M059J (cell line): ENCODE measurements at regions not wholly inside any gene's neighbourhood (a gene's known extent, or its start where the extent isn't known, plus 50 kb on each side); places are given as distances from the start of the nearest gene placed in this dataset.

Source experiments
- DNase-seq: peaks from one replicate; pipeline ENCODE4 v3.0.0-alpha.2; 2012; ENCODE audit warnings: low read depth

DNA sequence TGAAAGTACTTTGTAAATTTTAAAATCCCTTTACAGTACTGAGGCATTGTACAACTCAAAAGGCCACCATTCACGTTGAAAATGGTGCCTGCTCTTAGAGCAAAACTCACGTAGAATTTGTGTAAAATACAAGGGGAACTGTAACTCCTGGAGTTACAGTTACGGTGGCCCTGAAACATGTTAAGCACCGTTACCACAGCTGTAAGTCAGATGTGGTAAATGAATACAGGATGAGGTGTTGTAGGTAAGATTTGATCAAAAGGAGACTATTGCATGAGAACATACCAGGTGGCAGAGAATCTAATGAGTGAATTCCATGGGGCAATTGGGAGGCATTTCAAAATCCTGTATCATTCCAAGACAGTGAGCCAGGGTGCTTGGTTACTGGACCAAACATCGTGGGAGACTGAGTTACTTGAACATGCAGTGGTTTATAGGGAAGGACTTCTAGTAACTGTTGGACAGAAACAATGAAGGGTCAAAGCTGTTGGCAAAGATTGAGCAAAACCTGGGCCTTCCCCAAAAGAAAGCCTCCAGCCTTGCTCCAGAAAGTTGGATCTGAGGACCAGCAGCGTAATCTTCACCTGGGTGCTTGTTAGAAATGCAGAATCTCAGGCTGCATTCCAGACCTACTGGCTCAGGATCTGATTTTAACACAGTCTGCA is 535.8 kb upstream of the POU3F3 start:
- DNase-seq = no peak

DNA sequence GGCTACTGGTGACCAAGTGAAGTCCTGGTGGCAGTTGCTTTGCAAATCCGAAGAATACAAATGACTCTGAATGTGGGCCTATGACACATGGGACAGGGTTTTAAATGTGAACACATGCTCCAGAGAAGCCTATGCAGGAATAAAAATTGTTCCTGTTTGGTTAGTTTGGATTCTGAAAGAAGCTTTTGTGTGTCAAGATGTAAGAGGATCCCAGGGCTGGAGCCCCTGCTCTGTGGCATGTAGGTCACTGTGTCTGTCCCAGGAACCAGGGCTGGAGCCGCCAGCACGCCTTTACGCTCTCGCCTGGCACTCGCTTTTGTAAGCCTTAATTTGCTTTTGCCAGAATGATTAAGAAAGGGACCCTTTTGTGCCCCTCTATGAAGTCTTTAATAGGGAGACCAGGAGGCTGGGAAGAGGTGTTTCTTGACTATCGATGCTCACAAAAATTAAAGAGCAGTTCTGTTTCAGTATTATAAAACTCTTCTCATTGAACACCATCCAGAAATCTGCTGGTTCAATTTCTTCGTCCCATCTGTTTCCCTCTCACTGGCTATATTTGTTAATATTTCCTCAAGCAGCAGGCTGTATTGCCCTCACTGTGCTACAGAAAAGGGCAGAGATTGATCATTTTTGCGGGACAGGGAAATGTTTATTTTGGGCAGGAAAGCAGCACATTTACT is 532.7 kb upstream of the POU3F3 start:
- no peak for DNase-seq

- DNase-seq = no peak
Observed at GRCh38 chr2:104321796-104322349, 532.0 kb upstream of the POU3F3 start.

DNA sequence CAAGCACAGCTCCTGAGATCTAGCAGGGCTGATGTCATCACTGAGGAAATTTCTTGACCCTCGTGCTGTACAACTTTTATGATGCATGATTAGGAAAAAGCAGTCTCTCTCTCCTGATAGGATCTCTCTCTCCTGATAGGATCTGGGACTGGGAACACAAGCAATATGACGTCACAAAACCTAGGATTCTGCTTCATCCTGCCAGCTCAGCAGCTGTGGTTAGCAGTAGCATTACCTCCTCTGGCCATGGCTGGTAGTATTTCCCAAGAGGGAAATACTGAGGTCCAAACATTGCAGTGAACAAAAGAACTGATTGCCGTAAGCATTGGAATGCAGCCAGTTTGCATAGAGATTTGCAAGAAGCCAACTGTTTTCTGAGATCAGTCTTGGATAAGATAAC is 521.2 kb upstream of the POU3F3 start:
- peak; percentile 1 for DNase-seq

GRCh38 chr2:104337869-104338268 is 516.0 kb upstream of the POU3F3 start:
- DNase-seq = no peak

DNA sequence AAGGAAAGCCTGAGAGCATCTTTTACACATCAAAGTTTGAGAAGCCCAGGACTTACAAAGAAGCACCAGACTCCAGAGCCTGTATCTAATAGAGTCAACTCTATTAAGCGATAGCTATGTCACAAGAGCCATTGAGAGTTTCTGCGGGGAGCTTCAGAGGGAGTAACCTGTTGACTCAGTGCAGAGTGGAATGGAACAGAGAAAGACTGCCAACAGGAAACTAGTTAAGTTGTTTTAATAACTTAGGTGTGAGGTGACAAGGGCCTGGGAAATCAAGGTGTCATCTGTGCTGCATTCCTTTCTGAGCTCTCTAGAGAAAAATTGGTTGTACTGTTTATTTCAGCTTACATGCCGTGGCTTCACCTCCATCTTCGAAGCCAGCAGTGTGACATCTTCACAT is 513.8 kb upstream of the POU3F3 start:
- DNase-seq = no peak

- no peak for DNase-seq
Observed at GRCh38 chr2:104340879-104341828, 512.8 kb upstream of the POU3F3 start.

DNA sequence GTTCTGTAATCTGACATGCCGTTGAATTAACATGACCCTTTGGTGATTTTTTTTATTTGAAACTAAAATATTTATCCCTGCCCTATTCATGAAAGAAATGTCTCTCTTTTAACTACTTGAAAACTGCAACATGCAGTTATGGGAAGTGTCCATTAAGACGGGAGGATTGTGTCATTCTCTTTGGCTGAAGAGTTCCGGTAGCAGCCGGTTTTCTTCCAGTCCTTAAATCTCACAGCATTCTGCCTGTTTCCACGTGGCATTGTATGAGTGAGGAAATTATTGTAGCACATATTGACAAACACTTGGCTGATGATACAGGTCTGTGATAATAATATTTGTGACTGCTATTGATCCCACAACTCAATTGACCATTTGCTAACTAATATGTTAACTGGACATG is 509.6 kb upstream of the POU3F3 start:
- DNase-seq = no peak

DNA sequence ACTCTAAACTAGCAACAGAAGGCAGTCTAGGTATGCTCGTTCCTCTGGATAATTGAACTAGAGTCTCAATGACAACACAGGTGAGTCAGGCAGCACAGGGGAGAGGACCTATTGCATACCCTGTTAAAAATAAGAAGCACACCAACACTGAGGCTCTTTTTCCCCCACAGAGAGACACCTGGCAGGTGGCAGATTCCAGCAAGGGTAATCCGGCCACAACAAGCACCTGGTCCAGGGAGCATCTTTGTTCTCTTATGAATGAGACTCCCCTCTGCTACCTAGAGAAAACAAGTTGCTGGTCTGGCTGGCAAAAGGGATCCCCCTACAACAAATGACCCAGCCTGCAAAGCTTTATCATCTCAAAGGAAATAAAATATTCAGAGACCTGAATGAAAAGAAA is 508.9 kb upstream of the POU3F3 start:
- no peak for DNase-seq

- no peak for DNase-seq
Observed at GRCh38 chr2:104358122-104358521, 495.8 kb upstream of the POU3F3 start.

- DNase-seq = no peak
Observed at GRCh38 chr2:104361414-104361813, 492.5 kb upstream of the POU3F3 start.

- no peak for DNase-seq
Observed at GRCh38 chr2:104368089-104368488, 485.8 kb upstream of the POU3F3 start.

- DNase-seq = no peak
Observed at GRCh38 chr2:104371087-104371781, 482.7 kb upstream of the POU3F3 start.

DNA sequence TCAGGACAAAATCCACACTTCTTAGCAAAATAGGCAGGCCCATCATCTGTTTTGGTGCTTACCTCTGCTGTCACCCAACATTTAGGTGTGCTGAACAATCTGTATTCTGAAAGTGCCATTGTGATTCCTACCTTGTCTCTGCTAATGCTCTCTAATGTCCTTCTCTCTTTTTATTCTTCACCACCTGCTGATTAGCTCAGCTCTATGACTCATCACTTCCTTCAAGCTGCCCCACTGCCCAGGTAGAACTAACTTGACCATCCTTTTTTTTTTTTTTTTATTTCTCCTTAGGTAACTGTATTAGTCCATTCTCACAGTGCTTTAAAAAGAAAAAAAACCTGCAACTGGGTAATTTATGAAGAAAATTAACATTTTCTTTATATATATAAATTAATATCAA is 478.7 kb upstream of the POU3F3 start:
- DNase-seq = no peak

DNA sequence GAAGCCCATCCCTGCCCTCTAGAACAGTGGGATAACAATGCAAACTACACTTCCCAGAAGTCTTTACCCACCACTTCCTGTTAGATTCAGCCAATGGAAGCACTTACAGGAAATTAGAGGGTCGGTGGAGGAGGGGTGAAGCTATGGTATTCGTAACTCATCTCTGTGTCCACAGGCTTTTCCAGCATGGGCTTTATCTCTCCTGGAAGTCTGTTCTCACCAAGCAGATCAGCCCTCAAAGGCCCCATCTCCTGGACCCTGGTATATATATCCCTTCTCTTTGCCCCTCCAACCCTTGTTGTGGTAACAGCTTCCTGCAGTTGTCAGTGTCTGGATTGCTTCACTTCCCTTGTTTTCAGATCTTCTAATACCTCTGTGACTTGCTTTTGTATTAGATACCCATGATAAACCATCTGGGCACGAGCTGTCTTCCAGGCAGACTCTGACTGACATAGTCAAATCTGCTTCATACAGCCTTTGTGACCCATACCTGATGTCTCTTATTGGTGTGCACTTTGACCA is 475.0 kb upstream of the POU3F3 start:
- DNase-seq = peak; percentile 2

- no peak for DNase-seq
Observed at GRCh38 chr2:104384961-104385360, 469.0 kb upstream of the POU3F3 start.

- no peak for DNase-seq
Observed at GRCh38 chr2:104385743-104386142, 468.2 kb upstream of the POU3F3 start.

DNA sequence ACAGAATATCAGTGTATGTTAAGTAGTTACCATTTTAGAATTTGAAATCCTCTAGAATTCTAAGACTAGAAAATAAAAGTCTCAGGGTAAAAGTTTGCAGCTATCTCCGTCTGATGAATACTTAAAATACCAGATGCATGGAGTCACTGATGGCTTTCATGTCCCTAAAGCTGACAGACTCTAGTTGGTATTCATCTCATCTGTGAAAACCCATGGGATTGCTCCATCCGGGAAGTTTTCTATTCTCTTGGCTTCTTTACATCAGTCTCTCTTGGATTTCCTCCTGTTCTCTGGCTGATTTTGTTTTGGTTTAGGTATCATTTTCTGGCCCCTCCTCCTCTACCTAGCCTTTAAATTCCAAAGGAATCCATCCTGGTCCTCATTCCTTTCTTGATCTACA is 465.6 kb upstream of the POU3F3 start:
- no peak for DNase-seq

GRCh38 chr2:104402825-104403224 is 451.1 kb upstream of the POU3F3 start:
- no peak for DNase-seq

- DNase-seq = no peak
Observed at GRCh38 chr2:104404526-104404925, 449.4 kb upstream of the POU3F3 start.

- DNase-seq = no peak
Observed at GRCh38 chr2:104405623-104406022, 448.3 kb upstream of the POU3F3 start.
